PC-3 (cell line): ENCODE measurements at regions not wholly inside any gene's neighbourhood (a gene's known extent, or its start where the extent isn't known, plus 50 kb on each side); places are given as distances from the start of the nearest gene placed in this dataset.

Source experiments
- ATAC-seq: fragments of 200-7000 bp; cut with Tn5 transposase; 2 replicates; pipeline ENCODE4 v1.9.1; 2020; ENCODE audit warnings: mild to moderate bottlenecking, moderate library complexity
- BruUV-seq: library from RNA; stranded (reverse); fragments of 400-500 nt; replicated peaks from 2 replicates; lab custom pipeline; 2021; lab: Mats Ljungman, UMichigan
- CTCF ChIA-PET: fragments of 300-600 bp; sonication (Branson Sonifier 250); formaldehyde crosslinking; loops from one replicate; lab custom pipeline; 2022; ENCODE audit warnings: antibody characterized with exemption; lab: Charles Lee
- POLR2A ChIA-PET: fragments of 300-600 bp; sonication (Branson Sonifier 250); formaldehyde crosslinking; loops from one replicate; lab custom pipeline; 2022; ENCODE audit warnings: antibody characterized with exemption; ENCODE audit not compliant: unreplicated experiment; lab: Charles Lee
- DNase-seq: peaks from one replicate; pipeline ENCODE4 v3.0.0-alpha.2; 2015
- H2AFZ ChIP-seq: fragments of 300-600 bp; sonication (generic); 2 replicates; pipeline ENCODE4 v1.6.0; 2016; ENCODE audit warnings: antibody characterized with exemption, low read length
- H3F3A ChIP-seq: fragments of 300-600 bp; sonication (generic); one replicate; pipeline ENCODE4 v1.6.0; 2017; ENCODE audit warnings: antibody characterized with exemption, low read length, control low read depth, mild to moderate bottlenecking; ENCODE audit not compliant: unreplicated experiment
- H3K27ac ChIP-seq: fragments of 300-600 bp; sonication (generic); 2 replicates; pipeline ENCODE4 v1.5.1; 2016; ENCODE audit warnings: mild to moderate bottlenecking, low read length
- H3K27me3 ChIP-seq: fragments of 300-600 bp; sonication (generic); 2 replicates; pipeline ENCODE4 v1.6.1; 2016; ENCODE audit warnings: low read length, mixed read lengths
- H3K36me3 ChIP-seq: fragments of 300-600 bp; sonication (generic); 2 replicates; pipeline ENCODE4 v1.6.1; 2016; ENCODE audit warnings: low read depth, mixed run types, low read length, mixed read lengths
- H3K4me1 ChIP-seq: fragments of 300-600 bp; sonication (generic); 2 replicates; pipeline ENCODE4 v1.5.1; 2016; ENCODE audit warnings: low read length; ENCODE audit not compliant: insufficient read depth
- H3K4me2 ChIP-seq: fragments of 300-600 bp; sonication (generic); 2 replicates; pipeline ENCODE4 v1.6.0; 2016; ENCODE audit warnings: low read length
- H3K4me3 ChIP-seq: fragments of 300-600 bp; sonication (generic); 2 replicates; pipeline ENCODE4 v1.5.1; 2016; ENCODE audit warnings: mild to moderate bottlenecking, low read length, mixed read lengths
- H3K79me2 ChIP-seq: fragments of 300-600 bp; sonication (generic); 2 replicates; pipeline ENCODE4 v1.6.1; 2017; ENCODE audit warnings: low read length, mixed read lengths
- H3K9ac ChIP-seq: fragments of 300-600 bp; sonication (generic); 2 replicates; pipeline ENCODE4 v1.6.0; 2016; ENCODE audit warnings: mild to moderate bottlenecking, low read length
- H3K9me2 ChIP-seq: fragments of 300-600 bp; sonication (generic); replicated peaks from 2 replicates; pipeline ENCODE4 v1.6.1; 2016; ENCODE audit warnings: mixed run types, low read length, mixed read lengths
- H3K9me3 ChIP-seq: fragments of 300-600 bp; sonication (generic); 2 replicates; pipeline ENCODE4 v1.6.1; 2016; ENCODE audit warnings: low read length, mixed read lengths
- H4K20me1 ChIP-seq: fragments of 300-600 bp; sonication (generic); 2 replicates; pipeline ENCODE4 v1.6.1; 2016; ENCODE audit warnings: low read length, mixed read lengths
- EZH2 ChIP-seq: fragments of 300-600 bp; sonication (generic); IDR thresholded peaks from one replicate; pipeline ENCODE4 v1.6.1; 2017; ENCODE audit warnings: antibody characterized with exemption, mild to moderate bottlenecking, low read length; ENCODE audit not compliant: unreplicated experiment
- EZH2phosphoT487 ChIP-seq: fragments of 300-600 bp; sonication (generic); IDR thresholded peaks from 2 replicates; pipeline ENCODE4 v1.6.1; 2018; ENCODE audit warnings: mild to moderate bottlenecking, antibody characterized with exemption, low read length, borderline replicate concordance
- intact Hi-C: fragments of 100-400 bp; cut with micrococcal nuclease; formaldehyde crosslinking; loops from 2 replicates; pipeline ENCODE4 v1.9.0; 2023
- TF ChIP-seq, protein P1 (sequence below): fragments of 300-600 bp; sonication (generic); conservative IDR thresholded peaks from 2 replicates; pipeline ENCODE4 v1.5.1; 2017; ENCODE audit warnings: antibody characterized with exemption, low read depth, mild to moderate bottlenecking, low read length

DNA sequence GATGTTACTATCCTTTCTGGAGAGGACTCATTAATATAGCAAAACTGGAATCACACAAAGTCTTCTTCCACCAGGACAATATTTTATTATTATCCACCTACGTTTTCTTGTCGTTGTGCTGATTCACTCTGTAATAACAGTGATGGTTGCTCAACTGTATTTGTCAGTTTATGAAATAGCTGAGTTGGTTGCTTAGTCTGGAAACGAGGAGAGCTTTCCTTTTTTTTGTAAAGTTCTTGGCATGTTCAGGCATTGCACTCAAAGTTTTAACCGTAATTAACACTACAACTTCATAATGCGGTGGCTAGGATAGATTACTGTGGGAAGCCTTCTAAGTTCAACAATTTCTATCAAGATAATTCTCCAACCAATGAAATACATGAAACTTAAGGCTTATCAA is 131.2 kb downstream of the RAP2B start:
- ChIA-PET POLR2A (no interaction called here), CTCF (interaction anchor here (0.7 kb wide), 1 partner anchor 114 kb away, joined by 4 read pairs; no protein-coding TSS in a partner anchor)
- H3K9me2 ChIP-seq: no peaks in the 10 kb centered on the region
- DNase-seq (peak; percentile 18), ATAC-seq (no peak)
- H3K4me2 ChIP-seq: no peak overlapping the region
- H3K36me3 ChIP-seq: no peaks in the 10 kb centered on the region
- BruUV-seq: no TSS peak
- H3K4me1 ChIP-seq: peaks cover 24% of the 10 kb centered on the region
- H3F3A ChIP-seq: no peaks in the 10 kb centered on the region
- no peak overlapping the region for H3K9ac ChIP-seq
- intact Hi-C loops: loop anchor here (5.0 kb wide), 1 partner anchor 474 kb away; no protein-coding TSS in a partner anchor
- peak overlapping the region; percentile 77 for H2AFZ ChIP-seq
- H3K27ac ChIP-seq: no peak overlapping the region
- H3K79me2 ChIP-seq: no peaks in the 10 kb centered on the region
- no peaks in the 10 kb centered on the region for H4K20me1 ChIP-seq
- H3K4me3 ChIP-seq: no peak overlapping the region
- H3K27me3 ChIP-seq: no peaks in the 10 kb centered on the region
- TF ChIP-seq, protein P1, sequence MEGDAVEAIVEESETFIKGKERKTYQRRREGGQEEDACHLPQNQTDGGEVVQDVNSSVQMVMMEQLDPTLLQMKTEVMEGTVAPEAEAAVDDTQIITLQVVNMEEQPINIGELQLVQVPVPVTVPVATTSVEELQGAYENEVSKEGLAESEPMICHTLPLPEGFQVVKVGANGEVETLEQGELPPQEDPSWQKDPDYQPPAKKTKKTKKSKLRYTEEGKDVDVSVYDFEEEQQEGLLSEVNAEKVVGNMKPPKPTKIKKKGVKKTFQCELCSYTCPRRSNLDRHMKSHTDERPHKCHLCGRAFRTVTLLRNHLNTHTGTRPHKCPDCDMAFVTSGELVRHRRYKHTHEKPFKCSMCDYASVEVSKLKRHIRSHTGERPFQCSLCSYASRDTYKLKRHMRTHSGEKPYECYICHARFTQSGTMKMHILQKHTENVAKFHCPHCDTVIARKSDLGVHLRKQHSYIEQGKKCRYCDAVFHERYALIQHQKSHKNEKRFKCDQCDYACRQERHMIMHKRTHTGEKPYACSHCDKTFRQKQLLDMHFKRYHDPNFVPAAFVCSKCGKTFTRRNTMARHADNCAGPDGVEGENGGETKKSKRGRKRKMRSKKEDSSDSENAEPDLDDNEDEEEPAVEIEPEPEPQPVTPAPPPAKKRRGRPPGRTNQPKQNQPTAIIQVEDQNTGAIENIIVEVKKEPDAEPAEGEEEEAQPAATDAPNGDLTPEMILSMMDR: no peak
- TF ChIP-seq EZH2phosphoT487: no peak
- no peak for TF ChIP-seq EZH2
- no peaks in the 10 kb centered on the region for H3K9me3 ChIP-seq

DNA sequence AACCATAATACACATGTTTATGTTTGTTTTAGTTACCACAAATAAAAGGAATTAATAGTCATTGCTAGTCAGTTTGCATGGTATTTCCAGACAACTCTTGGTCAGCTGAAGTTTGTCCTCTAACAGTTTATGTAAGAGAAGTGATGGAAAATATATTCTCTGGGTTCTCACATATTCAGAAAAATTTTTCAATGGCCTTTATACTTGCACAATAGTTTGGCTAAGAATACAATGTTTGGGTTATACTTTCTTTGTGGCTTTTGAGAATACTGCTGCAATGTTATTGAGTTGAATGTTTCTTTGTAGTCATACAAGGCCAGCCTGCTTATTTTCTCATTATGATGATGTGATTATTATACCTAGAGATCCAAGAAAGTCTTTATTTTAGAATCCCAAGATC is 133.9 kb downstream of the RAP2B start:
- Histone ChIP-seq H2AFZ (no peak overlapping the region), H3K27ac (no peak overlapping the region), H4K20me1 (no peaks in the 10 kb centered on the region), H3K4me1 (peaks cover 1% of the 10 kb centered on the region; the same call in 1 of the 2 replicates), H3K79me2 (no peaks in the 10 kb centered on the region), H3K36me3 (no peaks in the 10 kb centered on the region), H3F3A (no peaks in the 10 kb centered on the region), H3K4me3 (no peak overlapping the region), H3K9me2 (no peaks in the 10 kb centered on the region), H3K9me3 (no peaks in the 10 kb centered on the region), H3K4me2 (no peak overlapping the region), H3K9ac (no peak overlapping the region), H3K27me3 (no peaks in the 10 kb centered on the region)
- no peak for TF ChIP-seq EZH2phosphoT487
- TF ChIP-seq EZH2: no peak
- TF ChIP-seq, protein P1: no peak
- no TSS peak for BruUV-seq
- ChIA-PET CTCF (no interaction called here), POLR2A (no interaction called here)
- no peak for ATAC-seq
- intact Hi-C loops: no loop called here
- DNase-seq: no peak

DNA sequence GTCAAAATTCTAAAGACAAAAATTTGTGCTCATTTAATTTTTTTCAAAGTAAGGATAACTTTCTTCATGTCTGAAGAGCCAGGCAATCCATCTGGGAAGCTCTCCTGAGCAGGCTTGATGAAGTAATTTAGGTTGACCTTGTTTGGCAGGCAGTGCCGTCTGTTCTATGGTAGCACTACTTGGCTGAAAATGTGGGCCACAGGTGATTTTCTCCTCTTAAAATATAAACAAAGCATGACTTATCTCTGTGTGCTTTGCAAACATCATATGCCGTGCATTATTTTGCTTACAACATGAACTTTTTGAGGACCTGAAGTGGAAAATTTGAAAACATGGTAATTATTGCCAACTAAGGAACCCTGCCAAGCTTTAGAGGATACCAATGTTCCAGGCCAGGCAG is 143.2 kb downstream of the RAP2B start:
- Histone ChIP-seq H3F3A (no peaks in the 10 kb centered on the region), H2AFZ (0 out of 2 replicates have a peak overlapping the region, but pooled peaks have one; percentile 23), H3K4me2 (no peak overlapping the region), H3K4me3 (no peak overlapping the region), H3K4me1 (peaks cover 11% of the 10 kb centered on the region; the same call in 1 of the 2 replicates), H3K27me3 (no peaks in the 10 kb centered on the region), H4K20me1 (no peaks in the 10 kb centered on the region), H3K27ac (no peak overlapping the region), H3K79me2 (no peaks in the 10 kb centered on the region), H3K9ac (no peak overlapping the region), H3K9me3 (no peaks in the 10 kb centered on the region), H3K36me3 (no peaks in the 10 kb centered on the region), H3K9me2 (no peaks in the 10 kb centered on the region)
- TF ChIP-seq, protein P1: no peak
- TF ChIP-seq EZH2: no peak
- no peak for TF ChIP-seq EZH2phosphoT487
- peak; percentile 37 for DNase-seq
- no TSS peak for BruUV-seq
- ChIA-PET POLR2A (no interaction called here), CTCF (no interaction called here)
- intact Hi-C loops: loop anchor here (5.0 kb wide), 1 partner anchor 292 kb away; no protein-coding TSS in a partner anchor
- peak; percentile 93 for ATAC-seq
